ENCODE measurements at regions not wholly inside any gene's neighbourhood (a gene's known extent, or its start where the extent isn't known, plus 50 kb on each side); places are given as distances from the start of the nearest gene placed in this dataset.

- POLR2A ChIA-PET, result no interaction called here
Measured at GRCh38 chr13:29914581-29914980, 64.2 kb upstream of the UBL3 start.

GRCh38 chr13:29911781-29912418 lies 61.5 kb upstream of the UBL3 start:
- no peak for TF ChIP-seq CTCF (IDR thresholded peaks at IDR 0.05; ENCODE audit: insufficient read depth, low read depth, low read length)
- no peak overlapping the region for H3K4me3 ChIP-seq (ENCODE audit: low read depth, low read length)
- POLR2A ChIA-PET, result no interaction called here
- no peak for DNase-seq (ENCODE audit: low read depth)
- H3K36me3 ChIP-seq (ENCODE audit: control insufficient read depth, insufficient read depth, low read length), result no peaks in the 10 kb centered on the region
- H3K27me3 ChIP-seq (ENCODE audit: control insufficient read depth, insufficient read depth, low read length), result no peaks in the 10 kb centered on the region
- CTCF ChIA-PET, result interaction anchor here (0.5 to 1.3 kb wide), 2 partner anchors 12 to 214 kb away, joined by 3 to 8 read pairs; no protein-coding TSS in a partner anchor

More at GRCh38 chr13:29914581-29914980, 64.2 kb upstream of the UBL3 start:
- CTCF ChIA-PET, result no interaction called here
- DNase-seq (ENCODE audit: low read depth), result no peak
- Histone ChIP-seq H3K4me3 (ENCODE audit: low read depth, low read length) (no peak overlapping the region), H3K27me3 (ENCODE audit: control insufficient read depth, insufficient read depth, low read length) (no peaks in the 10 kb centered on the region), H3K36me3 (ENCODE audit: control insufficient read depth, insufficient read depth, low read length) (no peaks in the 10 kb centered on the region)
- no peak for TF ChIP-seq CTCF (IDR thresholded peaks at IDR 0.05; ENCODE audit: insufficient read depth, low read depth, low read length)

- no peak for TF ChIP-seq CTCF (IDR thresholded peaks at IDR 0.05; ENCODE audit: insufficient read depth, low read depth, low read length)
- ChIA-PET POLR2A (no interaction called here), CTCF (no interaction called here)
- Histone ChIP-seq H3K4me3 (ENCODE audit: low read depth, low read length) (no peak overlapping the region), H3K36me3 (ENCODE audit: control insufficient read depth, insufficient read depth, low read length) (no peaks in the 10 kb centered on the region), H3K27me3 (ENCODE audit: control insufficient read depth, insufficient read depth, low read length) (no peaks in the 10 kb centered on the region)
- DNase-seq (ENCODE audit: low read depth), result no peak
Measured at GRCh38 chr13:29909975-29910674, 59.7 kb upstream of the UBL3 start.

GRCh38 chr13:29909081-29909730 lies 58.8 kb upstream of the UBL3 start:
- Histone ChIP-seq H3K4me3 (ENCODE audit: low read depth, low read length) (no peak overlapping the region), H3K27me3 (ENCODE audit: control insufficient read depth, insufficient read depth, low read length) (no peaks in the 10 kb centered on the region; the same call in 1 of the 2 replicates), H3K36me3 (ENCODE audit: control insufficient read depth, insufficient read depth, low read length) (no peaks in the 10 kb centered on the region)
- no peak for TF ChIP-seq CTCF (IDR thresholded peaks at IDR 0.05; ENCODE audit: insufficient read depth, low read depth, low read length)
- DNase-seq (ENCODE audit: low read depth), result no peak
- ChIA-PET CTCF (interaction anchor here (2.1 to 2.3 kb wide), 2 partner anchors 8 to 15 kb away, joined by 7 to 12 read pairs; no protein-coding TSS in a partner anchor), POLR2A (no interaction called here)

Measured in BJ (cell line).